ENCODE measurements at regions not wholly inside any gene's neighbourhood (a gene's known extent, or its start where the extent isn't known, plus 50 kb on each side); places are given as distances from the start of the nearest gene placed in this dataset.
"Not testable (repeated sequence)": the region's sequence is repeated elsewhere in the genome, so short reads cannot be mapped to it uniquely, and the experiment has no call there.

- intact Hi-C loops (cut with DNase I); DNase-seq: not testable (repeated sequence)
These were observed 141.5 kb upstream of the NTF3 start for GRCh38 chr12:5290368-5290767.

GRCh38 chr12:5292651-5293050 is 139.3 kb upstream of the NTF3 start:
- no peak for DNase-seq
- intact Hi-C loops (cut with DNase I) = no loop called here

GRCh38 chr12:5293773-5294172 is 138.1 kb upstream of the NTF3 start:
- no peak for DNase-seq

GRCh38 chr12:5294274-5295070 is 137.4 kb upstream of the NTF3 start:
- intact Hi-C loops (cut with DNase I) = no loop called here
- DNase-seq = no peak

More at GRCh38 chr12:5293773-5294172, 138.1 kb upstream of the NTF3 start:
- intact Hi-C loops (cut with DNase I) = no loop called here

GRCh38 chr12:5295151-5295550 is 136.8 kb upstream of the NTF3 start:
- no peak for DNase-seq
- intact Hi-C loops (cut with DNase I) = no loop called here

- intact Hi-C loops (cut with DNase I) = no loop called here
- DNase-seq = no peak
These were observed 135.9 kb upstream of the NTF3 start for GRCh38 chr12:5295996-5296395.

- intact Hi-C loops (cut with DNase I) = no loop called here
- DNase-seq = no peak
These were observed 130.4 kb upstream of the NTF3 start for GRCh38 chr12:5301539-5301938.

GRCh38 chr12:5305425-5305824 is 126.5 kb upstream of the NTF3 start:
- intact Hi-C loops (cut with DNase I) = no loop called here
- DNase-seq = no peak

GRCh38 chr12:5305886-5306545 is 125.9 kb upstream of the NTF3 start:
- intact Hi-C loops (cut with DNase I) = no loop called here
- no peak for DNase-seq

GRCh38 chr12:5307065-5307464 is 124.8 kb upstream of the NTF3 start:
- DNase-seq = no peak
- intact Hi-C loops (cut with DNase I) = no loop called here

- intact Hi-C loops (cut with DNase I) = no loop called here
- no peak for DNase-seq
These were observed 123.7 kb upstream of the NTF3 start for GRCh38 chr12:5308216-5308615.

GRCh38 chr12:5308996-5309395 is 122.9 kb upstream of the NTF3 start:
- no peak for DNase-seq
- intact Hi-C loops (cut with DNase I) = no loop called here

GRCh38 chr12:5309654-5310053 is 122.3 kb upstream of the NTF3 start:
- no peak for DNase-seq
- intact Hi-C loops (cut with DNase I) = no loop called here

GRCh38 chr12:5310151-5310550 is 121.8 kb upstream of the NTF3 start:
- no peak for DNase-seq
- intact Hi-C loops (cut with DNase I) = no loop called here

GRCh38 chr12:5317556-5317955 is 114.4 kb upstream of the NTF3 start:
- no peak for DNase-seq
- intact Hi-C loops (cut with DNase I) = no loop called here

GRCh38 chr12:5318874-5319273 is 113.0 kb upstream of the NTF3 start:
- no peak for DNase-seq
- intact Hi-C loops (cut with DNase I) = no loop called here

- intact Hi-C loops (cut with DNase I) = no loop called here
- no peak for DNase-seq
These were observed 103.0 kb upstream of the NTF3 start for GRCh38 chr12:5328669-5329517.

GRCh38 chr12:5332551-5332950 is 99.4 kb upstream of the NTF3 start:
- no peak for DNase-seq
- intact Hi-C loops (cut with DNase I) = no loop called here

- intact Hi-C loops (cut with DNase I) = no loop called here
- DNase-seq = no peak
These were observed 98.8 kb upstream of the NTF3 start for GRCh38 chr12:5333096-5333495.

- intact Hi-C loops (cut with DNase I) = no loop called here
- DNase-seq = no peak
These were observed 96.8 kb upstream of the NTF3 start for GRCh38 chr12:5335069-5335468.

Data from head of caudate nucleus (tissue), 42 donors.